GM18520 (cell line): ENCODE measurements at regions not wholly inside any gene's neighbourhood (a gene's known extent, or its start where the extent isn't known, plus 50 kb on each side); places are given as distances from the start of the nearest gene placed in this dataset.
"Not testable (repeated sequence)": the region's sequence is repeated elsewhere in the genome, so short reads cannot be mapped to it uniquely, and the experiment has no call there.

Experiments
- ATAC-seq: cut with Tn5 transposase; IDR thresholded peaks from one replicate; pipeline ENCODE4 v1.9.1; 2021; ENCODE audit not compliant: unreplicated experiment

GRCh38 chr4:143819029-143819428, 86.3 kb downstream of the GYPE start:
- no peak for ATAC-seq

- not testable (repeated sequence) for ATAC-seq
Measured at GRCh38 chr4:143817866-143818265, 87.5 kb downstream of the GYPE start.

- ATAC-seq, result not testable (repeated sequence)
Measured at GRCh38 chr4:143815375-143815774, 90.0 kb downstream of the GYPE start.

- ATAC-seq, result not testable (repeated sequence)
Measured at GRCh38 chr4:143813431-143814154, 91.8 kb downstream of the GYPE start.

GRCh38 chr4:143791693-143792092, 91.2 kb upstream of the FREM3 start:
- ATAC-seq, result not testable (repeated sequence)

GRCh38 chr4:143790425-143790824, 90.0 kb upstream of the FREM3 start:
- ATAC-seq, result not testable (repeated sequence)

GRCh38 chr4:143789618-143790017, 89.1 kb upstream of the FREM3 start:
- not testable (repeated sequence) for ATAC-seq

GRCh38 chr4:143784567-143784966, 84.1 kb upstream of the FREM3 start:
- no peak for ATAC-seq

GRCh38 chr4:143782521-143782920, 82.0 kb upstream of the FREM3 start:
- ATAC-seq, result no peak

- ATAC-seq, result peak; percentile 99
Measured at GRCh38 chr4:143773998-143774895, 73.8 kb upstream of the FREM3 start.

GRCh38 chr4:143771269-143771668, 70.8 kb upstream of the FREM3 start:
- ATAC-seq, result no peak

- ATAC-seq, result no peak
Measured at GRCh38 chr4:143768007-143768591, 67.6 kb upstream of the FREM3 start.

GRCh38 chr4:143763587-143763986, 63.1 kb upstream of the FREM3 start:
- ATAC-seq, result no peak

GRCh38 chr4:143762511-143762910, 62.0 kb upstream of the FREM3 start:
- ATAC-seq, result no peak
